Hepatocyte (in vitro differentiated cells): ENCODE measurements at regions not wholly inside any gene's neighbourhood (a gene's known extent, or its start where the extent isn't known, plus 50 kb on each side); places are given as distances from the start of the nearest gene placed in this dataset.
A peak's percentile ranks its signal among the peaks of the same experiment; 100 is the strongest.

Source experiments
- DNase-seq: peaks from one replicate; pipeline ENCODE4 v3.0.0-alpha.2; 2016; ENCODE audit warnings: low spot score
- H2AFZ ChIP-seq: fragments of 200-600 bp; sonication (generic); 2 replicates; pipeline ENCODE4 v1.6.0; 2016; ENCODE audit warnings: antibody characterized with exemption, mild to moderate bottlenecking
- H3K27ac ChIP-seq: fragments of 200-600 bp; sonication (generic); 2 replicates; pipeline ENCODE4 v1.5.1; 2016; ENCODE audit warnings: mild to moderate bottlenecking
- H3K27me3 ChIP-seq: fragments of 200-600 bp; sonication (generic); 2 replicates; pipeline ENCODE4 v1.6.1; 2016
- H3K36me3 ChIP-seq: fragments of 200-600 bp; sonication (generic); replicated peaks from 2 replicates; pipeline ENCODE4 v1.5.1; 2016; ENCODE audit warnings: low read depth; ENCODE audit not compliant: insufficient read depth
- H3K4me1 ChIP-seq: fragments of 200-600 bp; sonication (generic); 2 replicates; pipeline ENCODE4 v1.5.1; 2016; ENCODE audit warnings: mild to moderate bottlenecking, moderate library complexity; ENCODE audit not compliant: insufficient read depth
- H3K4me2 ChIP-seq: fragments of 200-600 bp; sonication (generic); 2 replicates; pipeline ENCODE4 v1.6.0; 2016
- H3K4me3 ChIP-seq: fragments of 200-600 bp; sonication (generic); 2 replicates; pipeline ENCODE4 v1.5.1; 2016; ENCODE audit warnings: mild to moderate bottlenecking
- H3K79me2 ChIP-seq: fragments of 200-600 bp; sonication (generic); 2 replicates; pipeline ENCODE4 v1.6.0; 2017; ENCODE audit warnings: mild to moderate bottlenecking
- H3K9me2 ChIP-seq: fragments of 200-600 bp; sonication (generic); replicated peaks from 2 replicates; pipeline ENCODE4 v1.6.0; 2017; ENCODE audit warnings: mild to moderate bottlenecking; ENCODE audit not compliant: insufficient read depth
- H3K9me3 ChIP-seq: fragments of 200-600 bp; sonication (generic); 2 replicates; pipeline ENCODE4 v1.5.1; 2016; ENCODE audit warnings: low read depth, mild to moderate bottlenecking
- H4K20me1 ChIP-seq: fragments of 200-600 bp; sonication (generic); 2 replicates; pipeline ENCODE4 v1.6.0; 2016; ENCODE audit warnings: mild to moderate bottlenecking; ENCODE audit not compliant: insufficient read depth, poor library complexity, severe bottlenecking
- CTCF ChIP-seq: fragments of 200-600 bp; sonication (generic); IDR thresholded peaks from 2 replicates; pipeline ENCODE4 v1.5.1; 2016; ENCODE audit warnings: antibody characterized with exemption, mild to moderate bottlenecking; ENCODE audit not compliant: poor library complexity
- EZH2 ChIP-seq: fragments of 200-600 bp; sonication (generic); IDR thresholded peaks from 2 replicates; pipeline ENCODE4 v1.6.1; 2016; ENCODE audit warnings: antibody characterized with exemption, mild to moderate bottlenecking, borderline replicate concordance
- EZH2phosphoT487 ChIP-seq: fragments of 200-600 bp; sonication (generic); IDR thresholded peaks from one replicate; pipeline ENCODE4 v1.6.1; 2018; ENCODE audit warnings: antibody characterized with exemption, mild to moderate bottlenecking, low read depth, moderate library complexity; ENCODE audit not compliant: unreplicated experiment, severe bottlenecking
- WGBS: methylation state at CpG from one replicate; pipeline ENCODE4 v1.1.6; 2016; ENCODE audit warnings: low lambda C conversion rate; ENCODE audit errors: missing lambda C conversion rate; 5-methylcytosine and 5-hydroxymethylcytosine counted together

GRCh38 chr15:47184003-47184907, 533.0 kb upstream of the SEMA6D start:
- Histone ChIP-seq H3K4me1 (no peaks in the 10 kb centered on the region), H3K79me2 (no peaks in the 10 kb centered on the region), H3K27me3 (peaks cover 35% of the 10 kb centered on the region), H3K4me3 (peak overlapping the region; percentile 65), H3K4me2 (peak overlapping the region; percentile 95), H3K27ac (no peak overlapping the region), H3K36me3 (no peaks in the 10 kb centered on the region), H3K9me3 (no peaks in the 10 kb centered on the region), H2AFZ (peak overlapping the region; percentile 90), H4K20me1 (no peaks in the 10 kb centered on the region), H3K9me2 (no peaks in the 10 kb centered on the region)
- peak; percentile 65 for DNase-seq
- WGBS, result 2% methylated on average over 80 of the region's 84 CpGs
- TF ChIP-seq CTCF, result no peak
- no peak for TF ChIP-seq EZH2phosphoT487
- TF ChIP-seq EZH2, result peak; percentile 48

- peak overlapping the region; percentile 65 for H3K4me3 ChIP-seq
- peak overlapping the region; percentile 90 for H2AFZ ChIP-seq
These were observed 532.1 kb upstream of the SEMA6D start for GRCh38 chr15:47184908-47185801.

GRCh38 chr15:47186075-47186474, 531.2 kb upstream of the SEMA6D start:
- TF ChIP-seq EZH2phosphoT487 (no peak), EZH2 (no peak), CTCF (no peak)
- Histone ChIP-seq H3K9me2 (no peaks in the 10 kb centered on the region), H3K4me3 (no peak overlapping the region), H3K79me2 (no peaks in the 10 kb centered on the region), H3K4me2 (no peak overlapping the region), H2AFZ (no peak overlapping the region), H3K9me3 (no peaks in the 10 kb centered on the region), H3K27ac (no peak overlapping the region), H3K36me3 (no peaks in the 10 kb centered on the region), H3K4me1 (no peaks in the 10 kb centered on the region), H3K27me3 (peaks cover 35% of the 10 kb centered on the region), H4K20me1 (no peaks in the 10 kb centered on the region)
- 83% methylated on average over 3 of the region's 3 CpGs for WGBS
- DNase-seq, result no peak

More at GRCh38 chr15:47184908-47185801, 532.1 kb upstream of the SEMA6D start:
- no peaks in the 10 kb centered on the region for H3K79me2 ChIP-seq
- no peak for TF ChIP-seq CTCF
- no peak for TF ChIP-seq EZH2phosphoT487
- peak; percentile 76 for TF ChIP-seq EZH2
- H3K4me1 ChIP-seq, result no peaks in the 10 kb centered on the region
- peaks cover 35% of the 10 kb centered on the region for H3K27me3 ChIP-seq
- H3K4me2 ChIP-seq, result peak overlapping the region; percentile 95
- 10% methylated on average over 36 of the region's 36 CpGs for WGBS
- no peaks in the 10 kb centered on the region for H3K9me3 ChIP-seq
- no peaks in the 10 kb centered on the region for H3K9me2 ChIP-seq
- no peaks in the 10 kb centered on the region for H4K20me1 ChIP-seq
- H3K27ac ChIP-seq, result no peak overlapping the region
- DNase-seq, result peak; percentile 16
- H3K36me3 ChIP-seq, result no peaks in the 10 kb centered on the region
